ENCODE measurements at regions not wholly inside any gene's neighbourhood (a gene's known extent, or its start where the extent isn't known, plus 50 kb on each side); places are given as distances from the start of the nearest gene placed in this dataset.

DNA sequence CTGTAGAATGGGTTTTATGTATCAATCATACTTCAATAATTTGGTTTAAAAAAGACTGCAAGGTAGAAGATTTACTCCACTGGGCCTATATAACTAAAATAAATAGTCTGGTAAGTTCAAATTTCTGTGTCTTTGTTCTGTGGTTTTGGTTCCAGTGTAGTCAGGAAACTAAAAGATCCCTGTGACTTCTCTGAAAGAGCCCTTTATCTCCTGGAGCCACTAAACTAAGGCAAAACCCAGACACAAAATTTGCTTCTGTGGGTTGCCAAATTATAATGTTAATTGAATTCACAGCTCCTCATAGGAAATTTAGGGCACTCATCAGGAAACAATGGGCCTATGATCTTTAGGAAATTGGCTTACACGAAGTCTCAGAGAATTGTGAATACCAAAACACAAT, 1038.4 kb downstream of the GALC start:
- H3K4me3 ChIP-seq (ENCODE audit: low read length in 2 of 2) = no peak overlapping the region
- no peaks in the 10 kb centered on the region for H3K36me3 ChIP-seq (ENCODE audit: control insufficient read depth in 2 of 2, insufficient read depth in 2 of 2, low read length in 1 of 2)
- no peaks in the 10 kb centered on the region for H3K4me1 ChIP-seq (ENCODE audit: control insufficient read depth in 2 of 2, insufficient read depth in 2 of 2, low read length in 2 of 2)
- no peaks in the 10 kb centered on the region for H3K27me3 ChIP-seq (ENCODE audit: control insufficient read depth in 2 of 2, insufficient read depth in 1 of 2, low read length in 1 of 2)
- H3K27ac ChIP-seq (ENCODE audit: low read depth in 1 of 2, low read length in 1 of 2) = no peak overlapping the region
- 55% methylated on average over 1 of the region's 1 CpG for WGBS
- no peak for DNase-seq (ENCODE audit: low read depth in 6 of 9, low spot score in 9 of 9)
- no peaks in the 10 kb centered on the region for H3K9me3 ChIP-seq (ENCODE audit: control insufficient read depth in 2 of 2, insufficient read depth in 1 of 2, low read length in 1 of 2)

DNA sequence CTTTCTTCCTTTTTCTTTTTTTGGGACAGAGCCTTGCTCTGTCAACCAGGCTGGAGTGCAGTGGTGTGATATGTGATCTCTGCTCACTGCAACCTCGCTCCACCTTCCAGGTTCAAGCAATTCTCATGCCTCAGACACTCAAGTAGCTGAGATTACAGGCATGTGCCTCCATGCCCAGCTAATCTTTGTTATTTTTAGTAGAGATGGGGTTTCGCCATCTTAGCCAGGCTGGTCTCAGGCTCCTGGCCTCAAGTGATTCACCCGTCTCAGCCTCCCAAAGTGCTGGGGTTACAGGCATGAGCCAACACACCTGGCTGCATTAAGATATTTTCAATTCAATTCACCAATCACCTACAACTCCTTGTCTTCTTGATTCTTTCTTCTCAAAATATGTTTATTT, 1046.5 kb downstream of the GALC start:
- H3K36me3 ChIP-seq (ENCODE audit: control insufficient read depth in 2 of 2, insufficient read depth in 2 of 2, low read length in 1 of 2) = no peaks in the 10 kb centered on the region
- no peak for DNase-seq (ENCODE audit: low read depth in 6 of 9, low spot score in 9 of 9)
- H3K4me1 ChIP-seq (ENCODE audit: control insufficient read depth in 2 of 2, insufficient read depth in 2 of 2, low read length in 2 of 2) = no peaks in the 10 kb centered on the region
- H3K4me3 ChIP-seq (ENCODE audit: low read length in 2 of 2) = no peak overlapping the region
- 85% methylated on average over 3 of the region's 3 CpGs for WGBS
- no peak overlapping the region for H3K27ac ChIP-seq (ENCODE audit: low read depth in 1 of 2, low read length in 1 of 2)
- H3K9me3 ChIP-seq (ENCODE audit: control insufficient read depth in 2 of 2, insufficient read depth in 1 of 2, low read length in 1 of 2) = no peaks in the 10 kb centered on the region
- H3K27me3 ChIP-seq (ENCODE audit: control insufficient read depth in 2 of 2, insufficient read depth in 1 of 2, low read length in 1 of 2) = no peaks in the 10 kb centered on the region

DNA sequence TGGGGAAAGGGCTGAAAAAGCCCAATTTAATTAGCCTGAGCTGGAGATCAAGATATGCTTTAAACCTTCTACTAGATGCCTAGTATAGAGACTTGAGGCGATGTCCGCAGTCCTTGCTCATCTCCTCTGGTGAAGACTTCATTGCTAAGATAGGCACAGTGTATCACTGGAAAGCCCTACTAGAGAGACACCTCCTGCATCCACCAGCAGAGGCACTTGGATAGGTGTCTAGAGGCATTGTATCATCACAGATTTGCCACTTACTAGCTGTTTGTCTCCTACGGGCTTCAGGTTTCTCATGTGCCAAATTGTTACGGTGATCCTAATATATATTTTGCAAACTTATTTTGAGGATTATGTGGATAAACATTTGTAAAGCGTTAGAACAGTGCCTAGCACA, 1048.5 kb downstream of the GALC start:
- 92% methylated on average over 5 of the region's 5 CpGs for WGBS

DNA sequence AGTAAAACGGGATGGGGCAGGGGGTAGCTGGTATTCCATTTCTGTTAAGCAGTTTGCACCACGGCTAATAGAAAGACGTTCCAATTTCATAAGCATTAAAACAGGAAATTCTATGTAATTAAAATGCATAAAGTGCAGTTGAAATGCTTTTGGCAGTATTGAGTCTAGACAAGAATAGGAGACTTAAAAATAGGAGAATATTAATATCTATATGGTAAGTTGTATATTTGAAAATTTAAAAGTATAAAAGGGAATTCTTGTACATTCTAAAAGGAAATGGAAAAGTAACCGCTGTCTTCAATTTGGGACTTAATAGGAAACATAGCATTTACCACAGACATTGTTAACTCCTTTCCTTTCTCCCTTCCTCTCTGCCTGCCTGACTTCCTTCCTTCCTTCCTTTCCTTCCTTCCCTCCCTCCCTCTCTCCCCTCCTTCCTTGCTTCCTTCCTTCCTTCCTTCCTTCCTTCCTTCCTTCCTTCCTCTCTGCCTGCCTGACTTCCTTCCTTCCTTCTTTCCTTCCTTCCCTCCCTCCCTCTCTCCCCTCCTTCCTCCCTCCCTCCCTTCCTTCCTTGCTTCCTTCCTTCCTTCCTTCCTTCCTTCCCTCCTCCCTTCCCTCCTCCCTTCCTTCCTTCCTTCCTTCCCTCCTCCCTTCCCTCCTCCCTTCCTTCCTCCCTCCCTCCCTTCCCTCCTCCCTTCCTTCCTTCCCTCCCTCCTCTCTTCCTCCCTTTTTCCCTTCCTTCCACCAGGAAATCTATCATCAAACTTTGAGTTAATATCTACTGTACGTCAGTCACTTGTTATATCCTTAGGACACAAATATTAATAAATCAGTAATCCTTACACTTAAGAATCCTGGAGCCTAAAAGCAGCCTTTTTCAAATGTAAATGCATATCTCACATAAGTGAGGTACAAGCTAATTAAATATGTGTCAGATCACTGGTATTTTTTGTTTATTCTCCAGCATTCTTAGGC, 1049.3 kb downstream of the GALC start:
- WGBS = 91% methylated on average over 5 of the region's 5 CpGs

More for the DNA sequence above, 1048.5 kb downstream of the GALC start:
- Histone ChIP-seq H3K4me3 (ENCODE audit: low read length in 2 of 2) (no peak overlapping the region), H3K36me3 (ENCODE audit: control insufficient read depth in 2 of 2, insufficient read depth in 2 of 2, low read length in 1 of 2) (no peaks in the 10 kb centered on the region), H3K4me1 (ENCODE audit: control insufficient read depth in 2 of 2, insufficient read depth in 2 of 2, low read length in 2 of 2) (no peaks in the 10 kb centered on the region), H3K27me3 (ENCODE audit: control insufficient read depth in 2 of 2, insufficient read depth in 1 of 2, low read length in 1 of 2) (no peaks in the 10 kb centered on the region), H3K27ac (ENCODE audit: low read depth in 1 of 2, low read length in 1 of 2) (no peak overlapping the region), H3K9me3 (ENCODE audit: control insufficient read depth in 2 of 2, insufficient read depth in 1 of 2, low read length in 1 of 2) (no peaks in the 10 kb centered on the region)
- no peak for DNase-seq (ENCODE audit: low read depth in 6 of 9, low spot score in 9 of 9)

DNA sequence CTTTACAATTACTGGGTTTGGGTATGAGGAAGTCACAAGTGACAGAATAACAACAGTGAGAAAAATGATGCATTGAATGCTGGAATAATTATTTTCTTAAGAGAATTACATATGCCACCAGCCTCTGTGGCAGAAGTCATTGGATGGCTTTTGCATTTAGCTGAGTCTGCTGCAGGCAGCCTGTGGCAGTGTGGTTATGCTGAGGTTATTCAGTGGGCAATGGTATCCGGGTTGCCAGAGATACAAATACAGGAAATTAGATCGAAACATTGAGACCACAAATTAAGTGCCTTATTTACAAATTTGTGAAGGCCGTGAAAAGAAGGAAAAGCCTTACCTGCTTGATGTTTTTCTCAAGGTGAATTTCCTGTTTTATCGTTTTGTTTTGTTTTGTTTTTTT, 1050.0 kb downstream of the GALC start:
- Histone ChIP-seq H3K4me1 (ENCODE audit: control insufficient read depth in 2 of 2, insufficient read depth in 2 of 2, low read length in 2 of 2) (no peaks in the 10 kb centered on the region), H3K9me3 (ENCODE audit: control insufficient read depth in 2 of 2, insufficient read depth in 1 of 2, low read length in 1 of 2) (no peaks in the 10 kb centered on the region), H3K27me3 (ENCODE audit: control insufficient read depth in 2 of 2, insufficient read depth in 1 of 2, low read length in 1 of 2) (no peaks in the 10 kb centered on the region), H3K4me3 (ENCODE audit: low read length in 2 of 2) (no peak overlapping the region), H3K36me3 (ENCODE audit: control insufficient read depth in 2 of 2, insufficient read depth in 2 of 2, low read length in 1 of 2) (no peaks in the 10 kb centered on the region), H3K27ac (ENCODE audit: low read depth in 1 of 2, low read length in 1 of 2) (no peak overlapping the region)
- WGBS = 78% methylated on average over 4 of the region's 4 CpGs
- DNase-seq (ENCODE audit: low read depth in 6 of 9, low spot score in 9 of 9) = no peak

More for the DNA sequence above, 1049.3 kb downstream of the GALC start:
- H3K4me1 ChIP-seq (ENCODE audit: control insufficient read depth in 2 of 2, insufficient read depth in 2 of 2, low read length in 2 of 2) = no peaks in the 10 kb centered on the region
- no peaks in the 10 kb centered on the region for H3K27me3 ChIP-seq (ENCODE audit: control insufficient read depth in 2 of 2, insufficient read depth in 1 of 2, low read length in 1 of 2)
- H3K4me3 ChIP-seq (ENCODE audit: low read length in 2 of 2) = no peak overlapping the region
- no peaks in the 10 kb centered on the region for H3K36me3 ChIP-seq (ENCODE audit: control insufficient read depth in 2 of 2, insufficient read depth in 2 of 2, low read length in 1 of 2)
- H3K27ac ChIP-seq (ENCODE audit: low read depth in 1 of 2, low read length in 1 of 2) = no peak overlapping the region
- no peak for DNase-seq (ENCODE audit: low read depth in 6 of 9, low spot score in 9 of 9)
- no peaks in the 10 kb centered on the region for H3K9me3 ChIP-seq (ENCODE audit: control insufficient read depth in 2 of 2, insufficient read depth in 1 of 2, low read length in 1 of 2)

DNA sequence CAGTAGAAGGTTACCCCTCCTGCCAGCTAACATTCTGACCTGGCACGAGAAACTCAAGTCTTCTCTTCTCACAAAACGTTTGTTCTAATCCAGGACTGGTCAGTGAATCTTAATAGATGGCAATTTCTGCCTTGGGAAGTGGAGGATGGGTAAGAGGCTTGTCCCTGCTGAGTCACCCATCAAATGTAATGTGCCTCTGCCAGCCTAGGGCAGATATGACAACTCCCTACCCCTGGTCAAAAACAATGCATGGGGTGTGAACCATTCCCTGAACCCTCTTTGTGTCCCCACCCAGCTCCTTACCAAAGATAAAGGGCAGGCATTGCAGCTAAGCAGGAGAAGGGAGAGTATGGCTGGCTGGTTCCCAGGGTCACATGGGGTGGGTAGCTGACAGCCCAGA, 1052.9 kb downstream of the GALC start:
- Histone ChIP-seq H3K27ac (ENCODE audit: low read depth in 1 of 2, low read length in 1 of 2) (no peak overlapping the region), H3K9me3 (ENCODE audit: control insufficient read depth in 2 of 2, insufficient read depth in 1 of 2, low read length in 1 of 2) (no peaks in the 10 kb centered on the region), H3K4me1 (ENCODE audit: control insufficient read depth in 2 of 2, insufficient read depth in 2 of 2, low read length in 2 of 2) (no peaks in the 10 kb centered on the region), H3K36me3 (ENCODE audit: control insufficient read depth in 2 of 2, insufficient read depth in 2 of 2, low read length in 1 of 2) (no peaks in the 10 kb centered on the region), H3K27me3 (ENCODE audit: control insufficient read depth in 2 of 2, insufficient read depth in 1 of 2, low read length in 1 of 2) (no peaks in the 10 kb centered on the region), H3K4me3 (ENCODE audit: low read length in 2 of 2) (no peak overlapping the region)
- DNase-seq (ENCODE audit: low read depth in 6 of 9, low spot score in 9 of 9) = no peak
- WGBS = 66% methylated on average over 2 of the region's 2 CpGs

DNA sequence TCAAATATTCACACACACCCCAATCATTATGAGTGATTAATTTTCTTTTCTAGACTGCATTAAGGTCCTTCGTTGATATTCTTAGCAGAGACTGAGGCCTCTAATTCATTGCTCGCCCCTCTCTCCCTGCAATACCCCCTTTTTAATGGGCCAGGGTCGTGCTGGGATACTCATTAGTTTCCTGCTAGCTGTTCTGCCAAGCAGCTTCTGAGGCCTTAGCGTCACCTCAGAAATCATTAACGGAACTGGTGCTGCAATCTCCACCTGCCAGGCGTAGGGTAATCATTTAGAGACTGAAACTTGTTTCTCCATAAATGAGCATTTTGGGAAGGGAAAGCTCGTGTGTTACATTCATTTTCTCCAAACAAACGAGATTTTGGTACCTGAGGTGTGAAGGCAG, 1054.7 kb downstream of the GALC start:
- no peak overlapping the region for H3K27ac ChIP-seq (ENCODE audit: low read depth in 1 of 2, low read length in 1 of 2)
- H3K27me3 ChIP-seq (ENCODE audit: control insufficient read depth in 2 of 2, insufficient read depth in 1 of 2, low read length in 1 of 2) = no peaks in the 10 kb centered on the region
- H3K9me3 ChIP-seq (ENCODE audit: control insufficient read depth in 2 of 2, insufficient read depth in 1 of 2, low read length in 1 of 2) = no peaks in the 10 kb centered on the region
- 84% methylated on average over 8 of the region's 8 CpGs for WGBS
- H3K36me3 ChIP-seq (ENCODE audit: control insufficient read depth in 2 of 2, insufficient read depth in 2 of 2, low read length in 1 of 2) = no peaks in the 10 kb centered on the region
- H3K4me3 ChIP-seq (ENCODE audit: low read length in 2 of 2) = no peak overlapping the region
- DNase-seq (ENCODE audit: low read depth in 6 of 9, low spot score in 9 of 9) = no peak
- H3K4me1 ChIP-seq (ENCODE audit: control insufficient read depth in 2 of 2, insufficient read depth in 2 of 2, low read length in 2 of 2) = no peaks in the 10 kb centered on the region

DNA sequence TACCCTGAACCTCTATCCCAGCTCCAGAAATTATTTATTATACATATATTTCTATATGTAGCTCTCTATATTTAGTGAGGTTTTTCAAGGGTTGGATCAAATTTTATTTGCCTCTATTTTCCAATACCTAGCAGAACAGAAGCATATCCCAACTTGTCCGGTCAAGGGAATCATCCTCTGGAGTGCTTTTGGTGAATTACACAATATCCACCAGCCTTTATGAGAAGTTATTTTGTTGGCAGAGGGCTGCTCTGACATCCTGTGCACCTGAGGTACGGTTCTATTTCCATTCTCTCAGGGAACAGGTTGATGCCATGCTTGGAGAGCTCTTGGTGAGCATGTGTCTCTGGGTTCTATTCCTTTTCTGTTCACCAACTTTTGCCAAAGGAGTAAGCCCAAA, 1056.4 kb downstream of the GALC start:
- Histone ChIP-seq H3K9me3 (ENCODE audit: control insufficient read depth in 2 of 2, insufficient read depth in 1 of 2, low read length in 1 of 2) (no peaks in the 10 kb centered on the region), H3K27ac (ENCODE audit: low read depth in 1 of 2, low read length in 1 of 2) (no peak overlapping the region), H3K27me3 (ENCODE audit: control insufficient read depth in 2 of 2, insufficient read depth in 1 of 2, low read length in 1 of 2) (no peaks in the 10 kb centered on the region), H3K36me3 (ENCODE audit: control insufficient read depth in 2 of 2, insufficient read depth in 2 of 2, low read length in 1 of 2) (no peaks in the 10 kb centered on the region), H3K4me1 (ENCODE audit: control insufficient read depth in 2 of 2, insufficient read depth in 2 of 2, low read length in 2 of 2) (no peaks in the 10 kb centered on the region), H3K4me3 (ENCODE audit: low read length in 2 of 2) (no peak overlapping the region)
- 77% methylated on average over 2 of the region's 2 CpGs for WGBS
- no peak for DNase-seq (ENCODE audit: low read depth in 6 of 9, low spot score in 9 of 9)

DNA sequence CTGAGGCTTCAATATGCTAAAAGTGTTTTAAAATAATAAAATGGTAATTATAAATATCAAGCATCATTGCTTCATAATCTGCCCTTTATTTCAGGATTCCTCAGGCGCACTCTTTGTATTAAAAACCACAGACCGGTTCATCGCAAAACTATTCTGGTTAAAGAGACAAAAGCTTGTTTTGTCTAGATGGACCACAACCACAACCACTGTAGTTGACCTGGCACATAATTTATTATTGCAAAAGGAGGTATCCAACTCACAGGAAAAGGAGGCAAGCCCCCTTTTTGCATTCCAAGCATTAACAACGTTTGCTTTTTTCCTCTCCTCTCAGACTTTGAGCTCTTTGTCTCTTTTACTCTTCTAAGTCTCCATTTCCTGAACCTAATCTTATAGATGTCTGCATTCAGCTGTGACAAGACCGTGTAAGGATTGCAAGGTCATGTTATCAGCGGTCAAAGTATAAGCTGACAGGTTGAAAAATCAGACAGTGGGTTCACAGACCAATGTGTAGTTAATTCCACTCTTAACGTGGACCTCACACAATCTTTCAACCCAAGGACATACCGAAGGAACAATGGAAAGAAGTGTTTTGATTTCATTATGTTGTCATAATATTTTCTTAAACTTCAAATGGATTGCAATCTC, 1057.6 kb downstream of the GALC start:
- H3K36me3 ChIP-seq (ENCODE audit: control insufficient read depth in 2 of 2, insufficient read depth in 2 of 2, low read length in 1 of 2) = no peaks in the 10 kb centered on the region
- no peak overlapping the region for H3K27ac ChIP-seq (ENCODE audit: low read depth in 1 of 2, low read length in 1 of 2)
- no peaks in the 10 kb centered on the region for H3K27me3 ChIP-seq (ENCODE audit: control insufficient read depth in 2 of 2, insufficient read depth in 1 of 2, low read length in 1 of 2)
- no peaks in the 10 kb centered on the region for H3K9me3 ChIP-seq (ENCODE audit: control insufficient read depth in 2 of 2, insufficient read depth in 1 of 2, low read length in 1 of 2)
- no peak overlapping the region for H3K4me3 ChIP-seq (ENCODE audit: low read length in 2 of 2)
- H3K4me1 ChIP-seq (ENCODE audit: control insufficient read depth in 2 of 2, insufficient read depth in 2 of 2, low read length in 2 of 2) = no peaks in the 10 kb centered on the region
- no peak for DNase-seq (ENCODE audit: low read depth in 6 of 9, low spot score in 9 of 9)
- WGBS = 67% methylated on average over 8 of the region's 8 CpGs

All from thymus (tissue), 11 donors.